ENCODE measurements at regions not wholly inside any gene's neighbourhood (a gene's known extent, or its start where the extent isn't known, plus 50 kb on each side); places are given as distances from the start of the nearest gene placed in this dataset.

- TF ChIP-seq CTCF (IDR thresholded peaks at IDR 0.05) (no peak), EZH2 (IDR thresholded peaks at IDR 0.05; ENCODE audit: borderline replicate concordance, insufficient read depth, low read depth, low read length, poor library complexity, severe bottlenecking) (no peak)
Observed at GRCh38 chr9:85405566-85405950, 336.2 kb downstream of the AGTPBP1 start.

Measured in B cell (primary cell).